H9 (cell line): ENCODE measurements at regions not wholly inside any gene's neighbourhood (a gene's known extent, or its start where the extent isn't known, plus 50 kb on each side); places are given as distances from the start of the nearest gene placed in this dataset.
"Not testable (repeated sequence)": the region's sequence is repeated elsewhere in the genome, so short reads cannot be mapped to it uniquely, and the experiment has no call there.

Experiments used
- DNase-seq: peaks from one replicate; pipeline ENCODE4 v3.0.0-alpha.2; 2017
- H2AFZ ChIP-seq: one replicate; pipeline ENCODE4 v1.6.1; 2013; ENCODE audit warnings: mild to moderate bottlenecking, low read length, control low read depth, moderate library complexity
- H2AK5ac ChIP-seq: 2 replicates; pipeline ENCODE4 v1.6.1; 2013; ENCODE audit warnings: low read length, control low read depth, mixed read lengths; ENCODE audit not compliant: insufficient read length
- H2BK120ac ChIP-seq: one replicate; pipeline ENCODE4 v1.6.1; 2013; ENCODE audit warnings: low read depth, mild to moderate bottlenecking, low read length, control low read depth, inconsistent platforms; ENCODE audit not compliant: poor library complexity, severe bottlenecking
- H2BK12ac ChIP-seq: 2 replicates; pipeline ENCODE4 v1.6.1; 2013; ENCODE audit warnings: low read length, control low read depth, mixed read lengths, low read depth; ENCODE audit not compliant: insufficient read length
- H2BK15ac ChIP-seq: 2 replicates; pipeline ENCODE4 v1.6.1; 2013; ENCODE audit warnings: low read depth, low read length, control low read depth
- H2BK20ac ChIP-seq: one replicate; pipeline ENCODE4 v1.6.1; 2013; ENCODE audit warnings: low read depth, mild to moderate bottlenecking, low read length, control low read depth, inconsistent platforms; ENCODE audit not compliant: poor library complexity, severe bottlenecking
- H2BK5ac ChIP-seq: 2 replicates; pipeline ENCODE4 v1.6.1; 2013; ENCODE audit warnings: low read length, control low read depth, mixed read lengths; ENCODE audit not compliant: insufficient read length
- H3K14ac ChIP-seq: 2 replicates; pipeline ENCODE4 v1.6.1; 2013; ENCODE audit warnings: low read length, control low read depth; ENCODE audit not compliant: insufficient read depth
- H3K18ac ChIP-seq: 2 replicates; pipeline ENCODE4 v1.6.1; 2013; ENCODE audit warnings: low read depth, mild to moderate bottlenecking, mixed read lengths, low read length, control low read depth; ENCODE audit not compliant: insufficient read length
- H3K23ac ChIP-seq: 2 replicates; pipeline ENCODE4 v1.6.1; 2013; ENCODE audit warnings: low read length, control low read depth, mixed read lengths, low read depth; ENCODE audit not compliant: insufficient read length
- H3K23me2 ChIP-seq: 2 replicates; pipeline ENCODE4 v1.6.1; 2013; ENCODE audit warnings: low read depth, mild to moderate bottlenecking, mixed read lengths, low read length, control low read depth; ENCODE audit not compliant: insufficient read length, poor library complexity, severe bottlenecking
- H3K27ac ChIP-seq: 2 replicates; pipeline ENCODE4 v1.5.1; 2013; ENCODE audit warnings: low read length, control low read depth, mixed read lengths, low read depth; ENCODE audit not compliant: insufficient read length
- H3K27me3 ChIP-seq: 2 replicates; pipeline ENCODE4 v1.6.1; 2013; ENCODE audit warnings: low read length, control low read depth, inconsistent platforms; ENCODE audit not compliant: insufficient read depth
- H3K4ac ChIP-seq: 2 replicates; pipeline ENCODE4 v1.6.1; 2013; ENCODE audit warnings: low read depth, mild to moderate bottlenecking, control low read depth, inconsistent platforms, low read length, moderate library complexity
- H3K4me1 ChIP-seq: 2 replicates; pipeline ENCODE4 v1.6.1; 2013; ENCODE audit warnings: low read length, control low read depth, inconsistent platforms; ENCODE audit not compliant: insufficient read depth
- H3K4me2 ChIP-seq: 2 replicates; pipeline ENCODE4 v1.6.1; 2013; ENCODE audit warnings: low read length, control low read depth, mixed read lengths; ENCODE audit not compliant: insufficient read length, insufficient read depth
- H3K56ac ChIP-seq: 2 replicates; pipeline ENCODE4 v1.6.1; 2013; ENCODE audit warnings: low read depth, mild to moderate bottlenecking, mixed read lengths, low read length, control low read depth; ENCODE audit not compliant: insufficient read length
- H3K79me1 ChIP-seq: 2 replicates; pipeline ENCODE4 v1.6.1; 2013; ENCODE audit warnings: low read depth, mild to moderate bottlenecking, moderate library complexity, low read length, control low read depth, inconsistent platforms; ENCODE audit not compliant: insufficient read depth, poor library complexity, severe bottlenecking
- H3K79me2 ChIP-seq: 2 replicates; pipeline ENCODE4 v1.6.1; 2013; ENCODE audit warnings: low read length, control low read depth, inconsistent platforms; ENCODE audit not compliant: insufficient read depth
- H3K9ac ChIP-seq: 2 replicates; pipeline ENCODE4 v1.6.1; 2013; ENCODE audit warnings: low read length, control low read depth, mixed read lengths; ENCODE audit not compliant: insufficient read length; ENCODE audit errors: extremely low read depth
- H3K9me3 ChIP-seq: one replicate; pipeline ENCODE4 v1.6.1; 2013; ENCODE audit warnings: low read depth, low read length, inconsistent platforms; ENCODE audit not compliant: control insufficient read depth
- H3T11ph ChIP-seq: one replicate; pipeline ENCODE4 v1.6.1; 2013; ENCODE audit warnings: mild to moderate bottlenecking, low read length, control low read depth, inconsistent platforms
- H4K20me1 ChIP-seq: one replicate; pipeline ENCODE4 v1.6.1; 2013; ENCODE audit not compliant: control insufficient read depth, insufficient read length, insufficient read depth
- H4K5ac ChIP-seq: 2 replicates; pipeline ENCODE4 v1.6.1; 2013; ENCODE audit warnings: low read depth, mild to moderate bottlenecking, mixed read lengths, low read length, control low read depth; ENCODE audit not compliant: insufficient read length
- H4K8ac ChIP-seq: replicated peaks from 2 replicates; pipeline ENCODE4 v1.6.1; 2013; ENCODE audit warnings: low read length, control low read depth, mixed read lengths, low read depth; ENCODE audit not compliant: insufficient read length
- H4K91ac ChIP-seq: 2 replicates; pipeline ENCODE4 v1.6.1; 2013; ENCODE audit warnings: low read depth, mild to moderate bottlenecking, moderate library complexity, mixed read lengths, low read length, control low read depth; ENCODE audit not compliant: insufficient read length
- H3K27ac Mint-ChIP-seq, 3 experiments: 2 replicates in 2 of 3; 3 replicates in 1 of 3; pipeline ENCODE4 v1.8.0; 2020 to 2021; ENCODE audit warnings: mixed read lengths in 3 of 3, mild to moderate bottlenecking in 1 of 3, moderate library complexity in 1 of 3
- H3K27me3 Mint-ChIP-seq: 2 replicates; pipeline ENCODE4 v1.8.0; 2021; ENCODE audit warnings: low read depth, mild to moderate bottlenecking, moderate library complexity, mixed read lengths
- H3K36me3 Mint-ChIP-seq, 3 experiments: 2 replicates in 2 of 3; 3 replicates in 1 of 3; pipeline ENCODE4 v1.8.0; 2020 to 2021; ENCODE audit warnings: low read depth in 3 of 3, mixed read lengths in 3 of 3; ENCODE audit not compliant: insufficient read depth in 1 of 3
- H3K4me1 Mint-ChIP-seq, 2 experiments: 2 replicates each; pipeline ENCODE4 v1.8.0; 2020; ENCODE audit warnings: mixed read lengths in 2 of 2
- H3K4me3 Mint-ChIP-seq, 2 experiments: 2 replicates in 1 of 2; 3 replicates in 1 of 2; pipeline ENCODE4 v1.8.0; 2020 to 2021; ENCODE audit warnings: mild to moderate bottlenecking in 2 of 2, mixed read lengths in 2 of 2, moderate library complexity in 1 of 2
- H3K9me3 Mint-ChIP-seq, 2 experiments: 2 replicates in 1 of 2; 3 replicates in 1 of 2; pipeline ENCODE4 v1.8.0; 2020; ENCODE audit warnings: mild to moderate bottlenecking in 2 of 2, mixed read lengths in 2 of 2, moderate library complexity in 1 of 2
- CTCF ChIP-seq: fragments of 200-600 bp; sonication (generic); conservative IDR thresholded peaks from 3 replicates; pipeline ENCODE4 v1.8.0; 2021; ENCODE audit warnings: antibody characterized with exemption, mild to moderate bottlenecking
- WGBS: extraction: QIAGEN DNeasy Blood & Tissue Kit; methylation state at CpG from one replicate; pipeline ENCODE4 v1.1.7; 2013; ENCODE audit warnings: missing lambda C conversion rate, low lambda C conversion rate, mixed read lengths; ENCODE audit not compliant: insufficient read length; ENCODE audit errors: extremely low coverage; 5-methylcytosine and 5-hydroxymethylcytosine counted together

DNA sequence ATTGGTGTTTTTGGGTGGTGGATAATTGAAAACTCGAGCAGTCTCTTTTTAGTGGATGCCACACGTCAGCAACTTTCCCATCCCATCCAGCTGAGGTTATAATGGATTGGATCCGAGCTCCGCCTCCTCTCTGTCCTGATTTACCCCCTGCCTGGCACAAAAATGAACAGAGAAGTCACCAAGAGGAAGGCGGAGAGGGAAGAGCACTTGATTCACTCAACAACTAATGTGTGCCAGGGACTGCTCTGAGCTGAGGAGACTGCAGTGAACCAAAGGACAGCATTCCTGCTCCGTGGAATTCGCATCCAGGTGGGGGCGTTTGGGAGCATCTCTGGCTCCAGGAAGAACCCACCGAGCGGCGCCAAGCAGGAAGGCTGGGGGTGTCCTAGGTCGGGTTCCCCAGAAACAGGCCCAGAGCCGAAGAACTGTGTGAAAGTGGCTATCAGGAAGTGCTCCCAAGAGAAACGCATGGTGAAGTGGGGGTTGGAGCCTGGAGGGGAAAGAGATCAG is 95.8 kb upstream of the NAA20 start:
- no peak overlapping the region for H4K8ac ChIP-seq
- no peaks in the 10 kb centered on the region for H3K36me3 Mint-ChIP-seq
- H4K5ac ChIP-seq, result no peak overlapping the region
- no peaks in the 10 kb centered on the region; a peak in 1 of 5 replicates for H3K9me3 Mint-ChIP-seq
- H3K4ac ChIP-seq, result no peak overlapping the region
- peak overlapping the region in 1 of 3 experiments; percentile 64; a peak in 1 of 7 replicates for H3K27ac Mint-ChIP-seq
- TF ChIP-seq CTCF, result peak; percentile 22; the same call in 1 of the 3 replicates
- no peaks in the 10 kb centered on the region for H3K9me3 ChIP-seq
- no peaks in the 10 kb centered on the region for H3K4me1 ChIP-seq
- peaks cover 12 to 18% of the 10 kb centered on the region in 2 experiments for H3K4me1 Mint-ChIP-seq
- H3K9ac ChIP-seq, result no peak overlapping the region
- no peak overlapping the region for H3K56ac ChIP-seq
- no peak overlapping the region for H3K18ac ChIP-seq
- no peak overlapping the region for H2BK15ac ChIP-seq
- H2BK120ac ChIP-seq, result no peak overlapping the region
- no peaks in the 10 kb centered on the region for H3K79me1 ChIP-seq
- no peak overlapping the region for H4K91ac ChIP-seq
- H2BK5ac ChIP-seq, result no peak overlapping the region
- no peak overlapping the region for H3K4me2 ChIP-seq
- no peaks in the 10 kb centered on the region for H4K20me1 ChIP-seq
- H2BK20ac ChIP-seq, result no peak overlapping the region
- DNase-seq, result peak; percentile 62
- H3K27me3 Mint-ChIP-seq, result no peaks in the 10 kb centered on the region
- H2BK12ac ChIP-seq, result no peak overlapping the region
- H3K27me3 ChIP-seq, result no peaks in the 10 kb centered on the region
- no peak overlapping the region for H3K4me3 Mint-ChIP-seq
- H3K23ac ChIP-seq, result no peak overlapping the region
- no peak overlapping the region for H2AK5ac ChIP-seq
- H3K23me2 ChIP-seq, result no peaks in the 10 kb centered on the region
- H3T11ph ChIP-seq, result no peak overlapping the region
- no peak overlapping the region for H3K27ac ChIP-seq
- H3K14ac ChIP-seq, result no peak overlapping the region
- no peak overlapping the region for H2AFZ ChIP-seq
- no peaks in the 10 kb centered on the region for H3K79me2 ChIP-seq
- no CpG with 5 or more reads among the region's 14 CpGs for WGBS

- H3K9ac ChIP-seq, H2AK5ac ChIP-seq, H3K9me3 Mint-ChIP-seq, H3T11ph ChIP-seq, H3K4me3 Mint-ChIP-seq, H3K27me3 ChIP-seq, H3K23ac ChIP-seq, DNase-seq, H3K79me2 ChIP-seq, H4K20me1 ChIP-seq, H3K27ac ChIP-seq, H3K18ac ChIP-seq, H3K4ac ChIP-seq, H3K9me3 ChIP-seq, H2AFZ ChIP-seq, H4K8ac ChIP-seq, H2BK15ac ChIP-seq, H3K14ac ChIP-seq, H2BK120ac ChIP-seq, H3K27me3 Mint-ChIP-seq, H3K36me3 Mint-ChIP-seq, H4K91ac ChIP-seq, H3K23me2 ChIP-seq, H2BK5ac ChIP-seq, H3K56ac ChIP-seq, H3K4me2 ChIP-seq, H2BK12ac ChIP-seq, H4K5ac ChIP-seq, H3K79me1 ChIP-seq, H3K4me1 ChIP-seq, H2BK20ac ChIP-seq: not testable (repeated sequence)
- no CpG with 5 or more reads among the region's 9 CpGs for WGBS
- Mint-ChIP-seq H3K4me1 (peaks cover 9 to 13% of the 10 kb centered on the region in 2 experiments), H3K27ac (peak overlapping the region in 1 of 3 experiments; percentile 67; a peak in 1 of 7 replicates)
Measured at GRCh38 chr20:19921829-19922228, 95.3 kb upstream of the NAA20 start.
